Right ventricle myocardium inferior (tissue), 1 donor: ENCODE measurements at regions not wholly inside any gene's neighbourhood (a gene's known extent, or its start where the extent isn't known, plus 50 kb on each side); places are given as distances from the start of the nearest gene placed in this dataset.
"Not testable (repeated sequence)": the region's sequence is repeated elsewhere in the genome, so short reads cannot be mapped to it uniquely, and the experiment has no call there.

Experiments
- ATAC-seq: fragments of 200-7000 bp; cut with Tn5 transposase; one replicate; pipeline ENCODE4 v1.9.1; 2020; ENCODE audit warnings: mild to moderate bottlenecking, moderate library complexity
- DNase-seq: peaks from one replicate; pipeline ENCODE4 v3.0.0; 2021; ENCODE audit errors: missing footprints
- intact Hi-C: fragments of 100-400 bp; cut with DNase I; formaldehyde crosslinking; loops from one replicate; pipeline ENCODE4 v1.11.0; 2022
- donor health status: DM: no; HTN: yes; CAD: no; lungs with severe emphysema.

- no peak for ATAC-seq
- intact Hi-C loops, result no loop called here
- no peak for DNase-seq
Observed at GRCh38 chr2:53505826-53506225, 261.8 kb upstream of the CHAC2 start.

DNA sequence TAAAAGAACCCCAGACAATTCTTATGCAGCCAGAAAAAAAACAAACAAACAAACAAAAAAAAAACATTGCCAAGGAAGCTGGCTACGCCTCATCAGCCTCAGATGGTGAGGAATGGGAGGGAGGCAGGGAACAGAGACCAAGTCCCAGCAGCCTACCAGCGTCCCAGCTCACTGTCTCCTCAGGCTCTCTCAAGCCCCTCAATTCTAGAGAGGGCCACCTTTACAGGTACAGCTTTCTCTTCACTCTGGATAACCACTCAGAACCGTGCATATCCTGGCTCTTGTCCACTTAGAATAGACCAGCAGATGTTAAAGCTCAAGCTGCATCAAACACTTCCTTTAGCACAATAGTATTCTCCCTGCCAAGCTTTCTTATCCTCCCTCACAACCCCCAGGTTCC, 263.1 kb upstream of the CHAC2 start:
- no peak for DNase-seq
- no peak for ATAC-seq
- intact Hi-C loops, result no loop called here

DNA sequence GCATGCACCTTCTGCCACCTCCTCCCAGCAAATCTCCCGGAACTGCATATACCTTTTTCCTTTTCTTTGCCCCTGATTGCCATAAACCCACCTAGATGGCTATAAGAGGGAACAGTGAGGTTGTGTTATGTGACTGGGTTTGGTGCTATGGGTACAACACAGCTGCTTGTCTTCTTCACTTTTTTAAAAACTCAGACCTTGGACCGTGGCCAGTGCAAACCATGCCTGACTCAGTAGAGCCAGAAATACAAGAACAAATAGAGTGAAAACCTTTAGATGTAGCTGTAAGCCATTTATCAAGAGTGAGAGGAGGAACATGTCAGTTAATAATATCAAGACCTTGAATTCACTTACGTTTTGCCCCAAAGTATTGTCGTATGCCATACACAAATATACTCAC, 267.4 kb upstream of the CHAC2 start:
- no peak for DNase-seq
- no peak for ATAC-seq

DNA sequence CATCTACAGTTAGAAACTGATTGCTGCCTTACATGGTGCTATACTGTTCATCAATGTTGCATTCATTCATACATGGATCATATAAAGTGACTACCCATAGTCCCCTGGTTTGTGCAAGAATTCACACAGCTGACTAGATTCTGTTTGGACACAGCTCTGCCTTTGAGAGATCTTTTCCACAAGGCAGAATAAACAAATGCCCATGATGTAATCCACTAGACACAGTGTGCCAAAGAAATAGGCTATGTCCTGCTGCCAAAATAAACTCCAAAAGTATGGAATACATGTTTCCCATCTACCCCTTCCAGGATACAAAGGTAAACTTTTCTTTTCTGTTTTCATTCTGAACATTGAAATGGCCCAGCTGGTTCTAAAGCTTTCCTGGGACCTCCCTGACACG, 269.4 kb upstream of the CHAC2 start:
- ATAC-seq (peak; percentile 52), DNase-seq (no peak)
- intact Hi-C loops, result no loop called here

More for the DNA sequence above, 267.4 kb upstream of the CHAC2 start:
- intact Hi-C loops, result no loop called here

GRCh38 chr2:53497020-53497419, 270.6 kb upstream of the CHAC2 start:
- ATAC-seq, result peak; percentile 53
- DNase-seq, result no peak
- intact Hi-C loops, result no loop called here

GRCh38 chr2:53493210-53493609, 274.4 kb upstream of the CHAC2 start:
- DNase-seq (no peak), ATAC-seq (no peak)
- intact Hi-C loops, result no loop called here

GRCh38 chr2:53490659-53491058, 276.9 kb upstream of the CHAC2 start:
- ATAC-seq (peak; percentile 79), DNase-seq (no peak)
- intact Hi-C loops, result no loop called here

- intact Hi-C loops, ATAC-seq, DNase-seq: not testable (repeated sequence)
Observed at GRCh38 chr2:53486185-53486899, 281.3 kb upstream of the CHAC2 start.

DNA sequence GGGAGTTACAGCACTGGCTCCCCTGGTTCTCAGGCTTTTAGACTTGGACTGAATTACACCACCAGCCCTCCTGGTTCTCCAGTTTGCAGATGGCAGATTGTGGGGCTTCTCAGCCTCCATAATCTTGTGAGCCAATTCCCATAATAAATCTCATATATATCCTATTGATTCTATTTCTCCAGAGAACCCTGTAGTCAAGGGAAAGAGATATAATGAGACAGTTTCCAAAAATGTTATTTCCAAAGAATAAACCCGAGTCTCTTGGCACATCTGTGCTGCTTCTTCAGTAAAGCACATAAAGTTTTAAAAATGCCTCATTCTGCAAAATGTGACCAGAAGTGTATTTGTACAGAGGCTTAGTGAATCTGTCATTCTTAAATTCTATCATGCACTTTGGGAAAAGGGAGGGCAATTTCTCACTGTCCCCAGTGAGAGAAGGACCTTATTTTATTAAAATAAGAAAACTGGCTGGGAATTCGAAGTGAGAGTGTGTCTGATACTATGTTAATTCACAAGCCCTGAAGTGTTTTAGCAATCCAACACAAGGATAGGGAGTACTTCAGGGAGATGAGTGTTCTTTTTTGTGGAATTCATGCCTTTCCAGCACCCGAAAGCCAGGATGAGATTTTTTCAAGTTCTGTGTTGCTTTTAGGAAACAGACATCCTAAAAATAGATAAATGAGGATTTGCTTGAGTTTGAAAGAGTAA, 282.4 kb upstream of the CHAC2 start:
- ATAC-seq, result no peak
- DNase-seq, result no peak
- intact Hi-C loops, result no loop called here

- ATAC-seq, result no peak
- DNase-seq, result no peak
- intact Hi-C loops, result no loop called here
Observed at GRCh38 chr2:53484531-53484930, 283.1 kb upstream of the CHAC2 start.

- intact Hi-C loops, result no loop called here
- ATAC-seq, result no peak
Observed at GRCh38 chr2:53477517-53477916, 290.1 kb upstream of the CHAC2 start.

DNA sequence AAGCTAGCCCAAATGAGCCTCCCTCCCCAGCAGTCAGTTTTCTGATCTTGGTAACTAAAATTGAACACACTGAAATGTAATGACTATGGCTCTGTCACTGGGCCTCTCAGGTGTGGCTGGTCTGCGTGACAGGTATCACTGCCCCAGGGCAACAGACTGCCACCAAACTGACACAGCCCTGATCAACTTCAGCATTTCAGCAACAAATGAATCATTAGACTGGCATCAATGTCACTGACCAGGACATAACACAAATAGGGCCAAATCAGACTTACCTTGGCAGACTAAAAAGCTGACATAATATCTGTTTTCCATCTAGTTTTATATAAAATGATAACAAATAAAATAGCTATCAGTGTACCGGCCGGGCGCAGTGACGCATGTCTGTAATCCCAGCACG, 290.8 kb upstream of the CHAC2 start:
- ATAC-seq, result no peak
- DNase-seq, result no peak
- intact Hi-C loops, result no loop called here

More at GRCh38 chr2:53477517-53477916, 290.1 kb upstream of the CHAC2 start:
- DNase-seq, result no peak

DNA sequence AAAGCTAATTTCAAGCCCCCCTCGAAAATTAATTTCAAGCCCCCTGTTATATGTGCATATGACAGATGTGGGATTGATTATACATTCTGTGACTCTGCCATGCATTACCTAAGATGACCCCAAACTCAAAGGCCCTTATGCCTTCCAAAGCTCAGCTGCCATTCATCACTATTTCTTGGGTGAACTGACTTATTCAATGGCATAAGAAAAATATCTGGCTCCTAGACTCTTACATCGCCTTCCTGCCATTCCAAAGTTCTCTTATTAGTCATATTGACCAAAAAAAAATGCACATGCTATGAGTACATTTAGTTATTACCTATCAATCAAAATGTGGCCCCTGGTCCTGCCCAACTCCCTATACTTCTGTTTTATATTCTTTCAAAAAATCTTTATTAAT, 291.8 kb upstream of the CHAC2 start:
- ATAC-seq (no peak), DNase-seq (no peak)
- intact Hi-C loops, result no loop called here

GRCh38 chr2:53475321-53475720, 292.3 kb upstream of the CHAC2 start:
- intact Hi-C loops, result no loop called here
- ATAC-seq, result no peak
- DNase-seq, result no peak

DNA sequence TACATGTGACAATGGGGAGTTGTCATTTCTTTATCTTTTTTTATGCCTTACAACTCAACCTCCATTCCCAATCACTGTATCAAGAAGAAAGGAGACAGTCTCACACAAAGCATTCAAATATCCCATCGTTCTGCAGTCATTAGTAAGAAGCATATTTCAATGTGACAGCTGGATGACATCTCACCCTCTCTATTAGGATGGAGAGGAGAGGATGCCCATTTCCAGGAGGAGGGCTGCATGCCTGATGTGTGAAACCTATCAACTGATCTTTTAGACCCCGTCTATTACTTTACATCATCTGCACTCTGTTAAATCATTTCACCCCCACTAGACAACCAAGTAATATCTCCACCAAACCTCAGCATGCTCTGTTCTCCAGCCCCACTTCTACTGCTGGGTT, 292.7 kb upstream of the CHAC2 start:
- intact Hi-C loops, result no loop called here
- ATAC-seq (no peak), DNase-seq (no peak)

DNA sequence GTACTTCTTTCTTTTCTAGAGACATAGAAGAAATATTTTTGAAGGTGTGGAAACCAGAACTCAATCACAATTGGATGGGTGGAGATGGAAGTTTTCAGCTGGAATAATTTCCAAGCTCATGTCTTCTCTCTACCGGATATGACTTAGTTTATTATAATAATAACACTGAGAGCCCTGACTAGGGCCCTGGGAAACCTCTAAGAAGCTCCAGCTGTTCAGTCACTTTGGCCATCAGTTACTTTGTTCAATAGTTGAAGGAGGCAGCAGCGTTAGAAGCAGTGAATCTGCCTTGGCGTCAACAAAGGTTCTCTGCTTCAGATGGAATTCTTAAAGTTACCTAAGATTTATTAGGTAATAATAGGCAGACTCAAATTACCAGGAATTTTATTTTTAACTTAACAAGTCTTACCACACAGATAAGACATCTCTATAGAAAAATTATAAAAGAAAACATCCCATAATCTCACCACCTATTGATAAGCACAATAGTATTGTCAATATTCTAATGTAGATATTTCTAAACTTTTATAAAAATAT, 293.8 kb upstream of the CHAC2 start:
- ATAC-seq (no peak), DNase-seq (no peak)
- intact Hi-C loops, result no loop called here

DNA sequence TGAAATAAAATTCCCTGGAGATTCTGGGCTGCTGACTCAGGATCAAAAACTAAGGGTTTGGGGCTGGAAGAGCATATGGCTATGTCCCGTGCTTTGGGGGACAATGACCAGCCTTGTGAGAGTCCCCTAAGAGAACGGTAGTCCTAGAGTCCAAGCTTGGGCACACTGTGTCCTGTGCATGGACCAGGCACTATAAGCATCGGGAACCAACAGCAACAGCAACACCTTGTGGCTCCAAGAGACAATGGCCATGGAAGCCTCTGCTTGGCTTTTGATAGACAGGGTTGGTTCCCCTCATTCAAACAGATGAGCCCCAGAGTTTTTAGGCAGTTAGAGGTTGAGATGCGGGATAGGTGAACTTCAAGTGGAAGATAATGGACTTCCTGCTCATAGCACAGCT, 294.4 kb upstream of the CHAC2 start:
- intact Hi-C loops, result no loop called here
- DNase-seq (no peak), ATAC-seq (peak; percentile 52)

DNA sequence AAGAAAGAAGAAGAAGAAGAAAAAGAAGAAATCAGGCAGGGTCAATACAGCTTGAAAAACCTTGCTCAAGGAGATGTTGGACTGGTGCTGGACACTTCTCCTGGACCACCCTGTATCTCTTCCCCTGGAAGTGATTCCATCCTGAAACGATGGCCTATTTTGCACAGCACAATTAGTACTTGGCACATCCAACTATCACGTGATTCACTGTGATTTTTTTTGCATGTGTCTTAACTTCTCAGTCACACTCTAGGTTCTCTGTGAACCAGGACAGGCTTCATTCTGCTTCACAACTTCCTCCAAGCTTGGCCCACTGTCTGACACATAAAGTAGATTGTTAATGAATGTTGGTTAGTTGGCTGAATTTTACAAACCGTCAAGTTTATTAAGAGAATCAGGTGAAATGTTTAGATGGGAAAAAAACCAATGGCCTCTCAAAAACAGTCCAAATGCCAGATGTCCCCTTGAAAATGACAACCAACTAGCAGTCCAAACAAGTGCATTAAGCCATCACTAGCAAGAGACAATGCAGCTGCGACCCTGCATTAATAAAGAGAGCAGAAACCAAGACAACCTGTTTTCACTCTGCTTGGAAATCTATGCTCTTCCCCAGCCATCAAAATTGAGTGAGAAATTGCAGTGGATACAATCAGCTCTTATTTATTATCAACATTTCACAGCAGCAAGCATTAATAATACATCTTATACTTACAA, 300.0 kb upstream of the CHAC2 start:
- intact Hi-C loops, result no loop called here
- ATAC-seq (no peak), DNase-seq (no peak)

DNA sequence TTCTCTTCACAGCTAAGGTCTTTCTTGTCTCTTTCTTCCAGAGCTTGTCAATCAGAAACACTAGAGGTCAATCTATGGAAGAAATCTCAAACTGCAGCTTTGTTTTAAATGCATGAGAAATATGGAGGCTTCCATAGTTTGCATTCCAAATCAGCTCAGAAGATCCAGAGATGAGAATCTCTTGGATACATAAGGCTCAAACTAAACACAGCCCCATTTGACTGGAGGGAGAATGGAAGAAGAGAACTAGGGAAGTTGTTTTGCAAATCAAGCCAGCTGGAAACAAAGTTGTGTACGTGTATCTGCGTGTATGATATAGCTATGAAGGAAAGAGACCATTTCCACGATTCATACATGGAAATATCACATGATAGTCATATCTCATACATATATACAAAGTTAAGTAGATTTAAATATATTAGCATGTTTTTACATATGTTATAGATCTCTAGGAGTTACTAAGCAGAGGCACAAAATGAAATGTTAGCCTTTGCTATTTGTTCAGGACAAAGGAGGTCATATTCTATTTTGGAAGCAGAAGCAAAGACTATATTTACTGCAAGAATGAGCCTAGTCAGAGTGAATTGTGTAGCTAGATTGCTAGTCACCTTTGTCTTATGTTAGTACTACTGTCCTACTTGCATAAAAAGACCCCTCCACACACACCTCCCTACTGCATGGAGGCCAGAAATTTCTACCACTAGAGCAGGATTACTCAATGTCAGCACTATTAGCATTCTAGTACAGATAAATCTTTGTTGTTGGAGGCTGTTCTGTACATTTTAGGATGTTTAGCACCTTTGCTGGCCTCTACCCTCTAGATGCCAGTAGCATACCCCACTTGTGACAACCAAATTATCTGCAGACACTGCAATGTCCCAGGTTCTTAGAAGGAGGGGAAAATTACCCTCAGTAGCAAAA, 303.5 kb upstream of the CHAC2 start:
- intact Hi-C loops, result no loop called here
- no peak for ATAC-seq
- no peak for DNase-seq
